ENCODE measurements at regions not wholly inside any gene's neighbourhood (a gene's known extent, or its start where the extent isn't known, plus 50 kb on each side); places are given as distances from the start of the nearest gene placed in this dataset.

DNA sequence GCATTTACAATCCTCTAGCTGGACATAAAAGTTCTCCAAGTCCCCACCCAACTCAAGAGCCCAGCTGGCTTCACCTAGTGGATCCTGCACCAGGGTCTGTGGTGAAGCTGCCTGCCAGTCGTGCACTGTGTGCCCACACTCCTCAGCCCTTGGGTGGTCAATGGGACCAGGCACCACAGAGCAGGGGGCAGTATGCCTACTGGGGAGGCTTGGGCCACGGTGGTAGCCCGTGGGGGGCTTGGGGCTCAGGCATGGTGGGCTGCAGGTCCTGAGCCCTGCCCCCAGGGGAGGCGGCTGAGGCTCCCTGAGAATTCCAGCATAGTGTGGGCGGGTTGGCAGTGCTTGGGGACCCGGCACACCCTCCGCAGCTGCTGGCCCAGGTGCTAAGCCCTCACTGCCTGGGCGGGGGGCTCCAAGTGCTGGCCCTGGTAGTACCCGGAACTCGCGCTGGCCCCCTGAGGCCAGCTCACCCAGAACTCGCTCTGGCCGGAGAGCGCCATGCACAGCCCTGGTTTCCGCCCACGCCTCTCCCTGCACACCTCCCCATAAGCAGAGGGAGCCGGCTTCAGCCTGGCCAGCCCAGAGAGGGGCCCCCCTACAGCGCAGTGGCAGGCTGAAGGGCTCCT lies 1473.4 kb downstream of the SUCLG1 start:
- TF ChIP-seq, protein P1, sequence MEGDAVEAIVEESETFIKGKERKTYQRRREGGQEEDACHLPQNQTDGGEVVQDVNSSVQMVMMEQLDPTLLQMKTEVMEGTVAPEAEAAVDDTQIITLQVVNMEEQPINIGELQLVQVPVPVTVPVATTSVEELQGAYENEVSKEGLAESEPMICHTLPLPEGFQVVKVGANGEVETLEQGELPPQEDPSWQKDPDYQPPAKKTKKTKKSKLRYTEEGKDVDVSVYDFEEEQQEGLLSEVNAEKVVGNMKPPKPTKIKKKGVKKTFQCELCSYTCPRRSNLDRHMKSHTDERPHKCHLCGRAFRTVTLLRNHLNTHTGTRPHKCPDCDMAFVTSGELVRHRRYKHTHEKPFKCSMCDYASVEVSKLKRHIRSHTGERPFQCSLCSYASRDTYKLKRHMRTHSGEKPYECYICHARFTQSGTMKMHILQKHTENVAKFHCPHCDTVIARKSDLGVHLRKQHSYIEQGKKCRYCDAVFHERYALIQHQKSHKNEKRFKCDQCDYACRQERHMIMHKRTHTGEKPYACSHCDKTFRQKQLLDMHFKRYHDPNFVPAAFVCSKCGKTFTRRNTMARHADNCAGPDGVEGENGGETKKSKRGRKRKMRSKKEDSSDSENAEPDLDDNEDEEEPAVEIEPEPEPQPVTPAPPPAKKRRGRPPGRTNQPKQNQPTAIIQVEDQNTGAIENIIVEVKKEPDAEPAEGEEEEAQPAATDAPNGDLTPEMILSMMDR (IDR thresholded peaks at IDR 0.05; ENCODE audit: borderline replicate concordance, extremely low read depth, low read length, poor library complexity, severe bottlenecking), result no peak
- no peak for TF ChIP-seq EZH2 (IDR thresholded peaks at IDR 0.05; ENCODE audit: borderline replicate concordance, low read depth, low read length, severe bottlenecking)
